G401 (cell line): ENCODE measurements at regions not wholly inside any gene's neighbourhood (a gene's known extent, or its start where the extent isn't known, plus 50 kb on each side); places are given as distances from the start of the nearest gene placed in this dataset.

ENCODE experiments used
- DNase-seq: peaks from one replicate; pipeline ENCODE4 v3.0.0-alpha.2; 2015; ENCODE audit warnings: low spot score
- in situ Hi-C: cut with HindIII; loops from 2 replicates; pipeline ENCODE4 v1.10.0; 2016; ENCODE audit warnings: low sequenced_read_pairs, mixed read lengths

- in situ Hi-C loops, result no loop called here
- no peak for DNase-seq
Measured at GRCh38 chr4:54482529-54483200, 175.1 kb upstream of the KIT start.

- no peak for DNase-seq
- in situ Hi-C loops, result no loop called here
Measured at GRCh38 chr4:54484383-54484782, 173.4 kb upstream of the KIT start.

- in situ Hi-C loops, result no loop called here
- DNase-seq, result no peak
Measured at GRCh38 chr4:54487491-54487890, 170.3 kb upstream of the KIT start.

- no peak for DNase-seq
- in situ Hi-C loops, result no loop called here
Measured at GRCh38 chr4:54493862-54494261, 163.9 kb upstream of the KIT start.

- no peak for DNase-seq
- in situ Hi-C loops, result no loop called here
Measured at GRCh38 chr4:54495091-54495490, 162.7 kb upstream of the KIT start.

- no peak for DNase-seq
Measured at GRCh38 chr4:54495641-54496040, 162.1 kb upstream of the KIT start.

GRCh38 chr4:54496412-54496811, 161.3 kb upstream of the KIT start:
- no peak for DNase-seq
- in situ Hi-C loops, result no loop called here

More at GRCh38 chr4:54495641-54496040, 162.1 kb upstream of the KIT start:
- in situ Hi-C loops, result no loop called here

GRCh38 chr4:54497947-54498346, 159.8 kb upstream of the KIT start:
- in situ Hi-C loops, result no loop called here
- no peak for DNase-seq

- no peak for DNase-seq
- in situ Hi-C loops, result no loop called here
Measured at GRCh38 chr4:54498661-54499111, 159.1 kb upstream of the KIT start.

GRCh38 chr4:54499308-54500074, 158.3 kb upstream of the KIT start:
- DNase-seq, result no peak
- in situ Hi-C loops, result no loop called here

GRCh38 chr4:54505362-54505761, 152.4 kb upstream of the KIT start:
- DNase-seq, result no peak
- in situ Hi-C loops, result no loop called here

- in situ Hi-C loops, result no loop called here
- DNase-seq, result no peak
Measured at GRCh38 chr4:54505996-54506395, 151.8 kb upstream of the KIT start.

- DNase-seq, result no peak
Measured at GRCh38 chr4:54509057-54509456, 148.7 kb upstream of the KIT start.

GRCh38 chr4:54513204-54513603, 144.6 kb upstream of the KIT start:
- no peak for DNase-seq
- in situ Hi-C loops, result no loop called here

More at GRCh38 chr4:54509057-54509456, 148.7 kb upstream of the KIT start:
- in situ Hi-C loops, result no loop called here

- DNase-seq, result no peak
- in situ Hi-C loops, result no loop called here
Measured at GRCh38 chr4:54513741-54514140, 144.0 kb upstream of the KIT start.

GRCh38 chr4:54516556-54517215, 141.1 kb upstream of the KIT start:
- no peak for DNase-seq
- in situ Hi-C loops, result no loop called here

- no peak for DNase-seq
- in situ Hi-C loops, result no loop called here
Measured at GRCh38 chr4:54517781-54518444, 139.8 kb upstream of the KIT start.

- DNase-seq, result no peak
- in situ Hi-C loops, result no loop called here
Measured at GRCh38 chr4:54525602-54526001, 132.2 kb upstream of the KIT start.

GRCh38 chr4:54526560-54526959, 131.2 kb upstream of the KIT start:
- no peak for DNase-seq
- in situ Hi-C loops, result no loop called here

- DNase-seq, result no peak
Measured at GRCh38 chr4:54527532-54527931, 130.2 kb upstream of the KIT start.

More at GRCh38 chr4:54527532-54527931, 130.2 kb upstream of the KIT start:
- in situ Hi-C loops, result no loop called here
